Liver (tissue), 8 donors: ENCODE measurements at regions not wholly inside any gene's neighbourhood (a gene's known extent, or its start where the extent isn't known, plus 50 kb on each side); places are given as distances from the start of the nearest gene placed in this dataset.

Source experiments
- DNase-seq: peaks from one replicate; pipeline ENCODE4 v3.0.0-alpha.2; 2017; ENCODE audit warnings: low spot score
- H3K27ac ChIP-seq, 2 donors: one replicate each; pipeline ENCODE4 v1.7.0; 2013; ENCODE audit warnings: inconsistent platforms in 2 of 2, low read length in 2 of 2, control low read depth in 1 of 2, low read depth in 1 of 2, mild to moderate bottlenecking in 1 of 2
- H3K27me3 ChIP-seq, 4 donors: one replicate each; pipeline versions ENCODE4 v1.6.1 to v1.7.0; 2013; ENCODE audit warnings: low read length in 3 of 4, inconsistent platforms in 1 of 4, mild to moderate bottlenecking in 1 of 4, moderate library complexity in 1 of 4; ENCODE audit not compliant: control insufficient read depth in 4 of 4, insufficient read depth in 4 of 4
- H3K36me3 ChIP-seq, 4 donors: one replicate each; pipeline versions ENCODE4 v1.6.1 to v1.7.0; 2013; ENCODE audit warnings: low read length in 3 of 4, mild to moderate bottlenecking in 3 of 4, low read depth in 1 of 4, moderate library complexity in 1 of 4; ENCODE audit not compliant: control insufficient read depth in 4 of 4, insufficient read depth in 3 of 4
- H3K4me1 ChIP-seq, 4 donors: one replicate each; pipeline versions ENCODE4 v1.6.1 to v1.7.0; 2013; ENCODE audit warnings: low read length in 3 of 4, mild to moderate bottlenecking in 3 of 4, moderate library complexity in 1 of 4; ENCODE audit not compliant: control insufficient read depth in 4 of 4, insufficient read depth in 4 of 4
- H3K4me3 ChIP-seq, 3 donors: one replicate each; pipeline versions ENCODE4 v1.6.1 to v1.7.0; 2013; ENCODE audit warnings: low read length in 3 of 3, control low read depth in 1 of 3, low read depth in 1 of 3, mild to moderate bottlenecking in 1 of 3
- H3K9ac ChIP-seq, 2 donors: one replicate each; pipeline ENCODE4 v1.7.0; 2013; ENCODE audit warnings: low read length in 2 of 2, mild to moderate bottlenecking in 2 of 2, moderate library complexity in 2 of 2, control low read depth in 1 of 2, low read depth in 1 of 2
- H3K9me3 ChIP-seq, 4 donors: one replicate each; pipeline versions ENCODE4 v1.6.1 to v1.7.0; 2013; ENCODE audit warnings: low read length in 3 of 4; ENCODE audit not compliant: control insufficient read depth in 4 of 4
- CTCF ChIP-seq: fragments of 150-350 bp; IDR thresholded peaks from 2 replicates; pipeline ENCODE4 v1.5.1; 2017; ENCODE audit warnings: improper control_type of control experiment, low read depth, low read length; ENCODE audit not compliant: missing input control
- EGR1 ChIP-seq, 2 donors: IDR thresholded peaks; 2 replicates each; pipeline ENCODE4 v1.6.1; 2016 to 2018; ENCODE audit warnings: antibody characterized with exemption in 2 of 2, low read depth in 2 of 2
- FOXA1 ChIP-seq: IDR thresholded peaks from 2 replicates; pipeline ENCODE4 v1.6.1; 2016; ENCODE audit warnings: antibody characterized with exemption
- FOXA2 ChIP-seq: IDR thresholded peaks from 2 replicates; pipeline ENCODE4 v1.6.1; 2016; ENCODE audit warnings: antibody characterized with exemption
- GABPA ChIP-seq, 2 donors: IDR thresholded peaks in 1 of 2; conservative IDR thresholded peaks in 1 of 2; 2 replicates each; pipeline ENCODE4 v1.6.1; 2016; ENCODE audit warnings: antibody characterized with exemption in 2 of 2, mild to moderate bottlenecking in 1 of 2, moderate library complexity in 1 of 2
- HNF4A ChIP-seq, 2 donors: conservative IDR thresholded peaks; 2 replicates each; pipeline ENCODE4 v1.6.1; 2016; ENCODE audit warnings: antibody characterized with exemption in 2 of 2, mild to moderate bottlenecking in 2 of 2
- HNF4G ChIP-seq: IDR thresholded peaks from 2 replicates; pipeline ENCODE4 v1.6.1; 2016; ENCODE audit warnings: antibody characterized with exemption
- JUND ChIP-seq, 2 donors: IDR thresholded peaks; 2 replicates each; pipeline ENCODE4 v1.6.1; 2016; ENCODE audit warnings: antibody characterized with exemption in 2 of 2
- NR2F2 ChIP-seq: IDR thresholded peaks from 2 replicates; pipeline ENCODE4 v1.6.1; 2016; ENCODE audit warnings: antibody characterized with exemption
- RAD21 ChIP-seq, 2 donors: IDR thresholded peaks; 2 replicates each; pipeline ENCODE4 v1.6.1; 2016; ENCODE audit warnings: antibody characterized with exemption in 2 of 2, mild to moderate bottlenecking in 2 of 2
- RXRA ChIP-seq, 2 donors: IDR thresholded peaks; 2 replicates each; pipeline ENCODE4 v1.6.1; 2017 to 2018; ENCODE audit warnings: antibody characterized with exemption in 2 of 2, mild to moderate bottlenecking in 1 of 2
- SP1 ChIP-seq: IDR thresholded peaks from 2 replicates; pipeline ENCODE4 v1.6.1; 2018; ENCODE audit warnings: antibody characterized with exemption, mild to moderate bottlenecking
- TAF1 ChIP-seq: conservative IDR thresholded peaks from 2 replicates; pipeline ENCODE4 v1.6.1; 2016; ENCODE audit warnings: antibody characterized with exemption, mild to moderate bottlenecking
- YY1 ChIP-seq: IDR thresholded peaks from 2 replicates; pipeline ENCODE4 v1.6.1; 2016; ENCODE audit warnings: antibody characterized with exemption, mild to moderate bottlenecking
- ZBTB33 ChIP-seq: IDR thresholded peaks from 2 replicates; pipeline ENCODE4 v1.6.1; 2016; ENCODE audit warnings: antibody characterized with exemption
- WGBS: extraction: QIAGEN DNeasy Blood & Tissue Kit; methylation state at CpG from one replicate; pipeline ENCODE4 v1.1.7; 2013; 5-methylcytosine and 5-hydroxymethylcytosine counted together
- TF ChIP-seq, protein P1 (sequence below): IDR thresholded peaks from 2 replicates; pipeline ENCODE4 v1.6.1; 2016; ENCODE audit warnings: antibody characterized with exemption
- TF ChIP-seq, protein P2 (sequence below): IDR thresholded peaks from 2 replicates; pipeline ENCODE4 v1.6.1; 2016; ENCODE audit warnings: antibody characterized with exemption, mild to moderate bottlenecking
- TF ChIP-seq, protein P3 (sequence below): IDR thresholded peaks from 2 replicates; pipeline ENCODE4 v1.6.1; 2016; ENCODE audit warnings: antibody characterized with exemption
- donor health status: healthy.
- donor health status: healthy.
- donor health status: healthy.
- donor health status: healthy.
- donor health status: healthy.

GRCh38 chr20:40073535-40074111 is 615.4 kb downstream of the MAFB start:
- Histone ChIP-seq H3K9ac (no peak overlapping the region), H3K4me1 (no peaks in the 10 kb centered on the region), H3K36me3 (no peaks in the 10 kb centered on the region), H3K9me3 (peaks cover 0 to 14% (median under 1%) of the 10 kb centered on the region in 4 donors), H3K27me3 (no peaks in the 10 kb centered on the region), H3K4me3 (no peak overlapping the region), H3K27ac (no peak overlapping the region)
- TF ChIP-seq, protein P1, sequence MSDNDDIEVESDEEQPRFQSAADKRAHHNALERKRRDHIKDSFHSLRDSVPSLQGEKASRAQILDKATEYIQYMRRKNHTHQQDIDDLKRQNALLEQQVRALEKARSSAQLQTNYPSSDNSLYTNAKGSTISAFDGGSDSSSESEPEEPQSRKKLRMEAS, result no peak
- TF ChIP-seq SP1 (no peak), ZBTB33 (no peak), JUND (IDR thresholded peaks at IDR 0.05) (no peak), CTCF (no peak), YY1 (no peak), HNF4G (no peak), HNF4A (conservative IDR thresholded peaks at IDR 0.05) (no peak), EGR1 (IDR thresholded peaks at IDR 0.05; ENCODE audit: low read depth in 2 of 2) (no peak), FOXA2 (no peak), GABPA (IDR thresholded peaks at IDR 0.05 in 1 of 2, conservative IDR thresholded peaks at IDR 0.05 in 1 of 2) (no peak)
- TF ChIP-seq, protein P2, sequence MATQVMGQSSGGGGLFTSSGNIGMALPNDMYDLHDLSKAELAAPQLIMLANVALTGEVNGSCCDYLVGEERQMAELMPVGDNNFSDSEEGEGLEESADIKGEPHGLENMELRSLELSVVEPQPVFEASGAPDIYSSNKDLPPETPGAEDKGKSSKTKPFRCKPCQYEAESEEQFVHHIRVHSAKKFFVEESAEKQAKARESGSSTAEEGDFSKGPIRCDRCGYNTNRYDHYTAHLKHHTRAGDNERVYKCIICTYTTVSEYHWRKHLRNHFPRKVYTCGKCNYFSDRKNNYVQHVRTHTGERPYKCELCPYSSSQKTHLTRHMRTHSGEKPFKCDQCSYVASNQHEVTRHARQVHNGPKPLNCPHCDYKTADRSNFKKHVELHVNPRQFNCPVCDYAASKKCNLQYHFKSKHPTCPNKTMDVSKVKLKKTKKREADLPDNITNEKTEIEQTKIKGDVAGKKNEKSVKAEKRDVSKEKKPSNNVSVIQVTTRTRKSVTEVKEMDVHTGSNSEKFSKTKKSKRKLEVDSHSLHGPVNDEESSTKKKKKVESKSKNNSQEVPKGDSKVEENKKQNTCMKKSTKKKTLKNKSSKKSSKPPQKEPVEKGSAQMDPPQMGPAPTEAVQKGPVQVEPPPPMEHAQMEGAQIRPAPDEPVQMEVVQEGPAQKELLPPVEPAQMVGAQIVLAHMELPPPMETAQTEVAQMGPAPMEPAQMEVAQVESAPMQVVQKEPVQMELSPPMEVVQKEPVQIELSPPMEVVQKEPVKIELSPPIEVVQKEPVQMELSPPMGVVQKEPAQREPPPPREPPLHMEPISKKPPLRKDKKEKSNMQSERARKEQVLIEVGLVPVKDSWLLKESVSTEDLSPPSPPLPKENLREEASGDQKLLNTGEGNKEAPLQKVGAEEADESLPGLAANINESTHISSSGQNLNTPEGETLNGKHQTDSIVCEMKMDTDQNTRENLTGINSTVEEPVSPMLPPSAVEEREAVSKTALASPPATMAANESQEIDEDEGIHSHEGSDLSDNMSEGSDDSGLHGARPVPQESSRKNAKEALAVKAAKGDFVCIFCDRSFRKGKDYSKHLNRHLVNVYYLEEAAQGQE, result no peak
- TF ChIP-seq, protein P3, sequence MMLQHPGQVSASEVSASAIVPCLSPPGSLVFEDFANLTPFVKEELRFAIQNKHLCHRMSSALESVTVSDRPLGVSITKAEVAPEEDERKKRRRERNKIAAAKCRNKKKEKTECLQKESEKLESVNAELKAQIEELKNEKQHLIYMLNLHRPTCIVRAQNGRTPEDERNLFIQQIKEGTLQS, result no peak
- 39% methylated on average over 4 of the region's 4 CpGs for WGBS
- no peak for DNase-seq

DNA sequence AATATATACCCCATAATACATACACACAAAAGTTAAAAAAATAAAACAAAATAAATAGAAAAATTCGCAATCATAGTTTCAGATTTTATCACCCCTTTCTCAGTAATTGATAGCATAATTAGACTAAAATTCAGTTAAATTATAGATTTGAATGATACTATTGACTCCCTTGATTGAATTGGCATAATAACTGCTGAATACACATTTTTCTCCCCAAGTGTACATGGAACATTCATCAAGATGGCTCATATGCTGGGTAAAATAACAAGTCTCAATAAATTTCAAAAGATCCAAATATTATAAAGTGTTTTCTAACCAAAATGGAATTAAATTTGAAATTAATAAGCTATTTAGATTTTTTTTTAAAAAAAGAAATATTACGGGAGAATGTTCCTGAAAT is 616.1 kb downstream of the MAFB start:
- WGBS, result 92% methylated on average over 2 of the region's 2 CpGs
- Histone ChIP-seq H3K27me3 (no peaks in the 10 kb centered on the region), H3K9ac (no peak overlapping the region), H3K36me3 (no peaks in the 10 kb centered on the region), H3K4me1 (no peaks in the 10 kb centered on the region), H3K27ac (no peak overlapping the region), H3K4me3 (no peak overlapping the region), H3K9me3 (peaks cover 0 to 14% (median under 1%) of the 10 kb centered on the region in 4 donors)
- no peak for DNase-seq
- TF ChIP-seq NR2F2 (no peak), YY1 (no peak), ZBTB33 (no peak), FOXA1 (no peak), RXRA (IDR thresholded peaks at IDR 0.05) (no peak), CTCF (no peak), RAD21 (IDR thresholded peaks at IDR 0.05) (no peak), TAF1 (no peak), SP1 (no peak), FOXA2 (no peak), HNF4G (no peak), GABPA (IDR thresholded peaks at IDR 0.05 in 1 of 2, conservative IDR thresholded peaks at IDR 0.05 in 1 of 2) (no peak)
- TF ChIP-seq, protein P1, result no peak
- TF ChIP-seq, protein P3, result no peak
